Thyroid gland (tissue), 4 donors: ENCODE measurements at regions not wholly inside any gene's neighbourhood (a gene's known extent, or its start where the extent isn't known, plus 50 kb on each side); places are given as distances from the start of the nearest gene placed in this dataset.
"Not testable (repeated sequence)": the region's sequence is repeated elsewhere in the genome, so short reads cannot be mapped to it uniquely, and the experiment has no call there.

Experiments
- DNase-seq, 2 donors: peaks; one replicate each; pipeline ENCODE4 v3.0.0-alpha.2; 2019
- H3K27ac ChIP-seq, 3 donors: fragments of 200-600 bp; sonication (generic); 1 replicate in 2 of 3; 2 replicates in 1 of 3; pipeline ENCODE4 v1.5.1; 2016 to 2019; ENCODE audit warnings: mild to moderate bottlenecking in 1 of 3, moderate library complexity in 1 of 3
- H3K27me3 ChIP-seq: fragments of 200-600 bp; sonication (generic); one replicate; pipeline ENCODE4 v1.5.1; 2019
- H3K36me3 ChIP-seq, 2 donors: fragments of 200-600 bp; sonication (generic); one replicate each; pipeline ENCODE4 v1.5.1; 2016 to 2019
- H3K4me1 ChIP-seq, 2 donors: fragments of 200-600 bp; sonication (generic); one replicate each; pipeline ENCODE4 v1.5.1; 2017 to 2019
- H3K4me3 ChIP-seq, 3 donors: fragments of 200-600 bp; sonication (generic); replicated peaks in 1 of 3; 1 replicate in 2 of 3; 2 replicates in 1 of 3; pipeline ENCODE4 v1.5.1; 2016; ENCODE audit warnings: mild to moderate bottlenecking in 1 of 3
- H3K9me3 ChIP-seq: fragments of 200-600 bp; sonication (generic); one replicate; pipeline ENCODE4 v1.5.1; 2017
- CTCF ChIP-seq, 6 experiments: fragments of 200-600 bp in 3 of 6; fragments of 450-650 bp in 3 of 6; sonication (generic) in 3 of 6; IDR thresholded peaks; one replicate each; pipeline ENCODE4 v1.5.1; 2016 to 2019; ENCODE audit warnings: antibody characterized with exemption in 6 of 6, mild to moderate bottlenecking in 2 of 6, inconsistent platforms in 1 of 6, moderate library complexity in 1 of 6
- POLR2A ChIP-seq, 2 donors: fragments of 450-650 bp; IDR thresholded peaks; one replicate each; pipeline ENCODE4 v1.6.1; 2017; ENCODE audit warnings: antibody characterized with exemption in 2 of 2, mild to moderate bottlenecking in 2 of 2, moderate library complexity in 1 of 2
- WGBS, 2 donors: methylation state at CpG; one replicate each; pipeline ENCODE4 v1.1.5; 2017; 5-methylcytosine and 5-hydroxymethylcytosine counted together
- intact Hi-C: fragments of 100-400 bp; cut with DNase I; formaldehyde crosslinking; loops from one replicate; pipeline ENCODE4 v1.15.1; 2023

- 88 to 89% methylated on average over 6 of the region's 6 CpGs for WGBS, 2 donors
- TF ChIP-seq POLR2A (IDR thresholded peaks at IDR 0.05) (no peak), CTCF (IDR thresholded peaks at IDR 0.05) (no peak)
- no peak for DNase-seq
- H3K36me3 ChIP-seq, result no peaks in the 10 kb centered on the region
- no peak overlapping the region for H3K27ac ChIP-seq
- intact Hi-C loops, result no loop called here
- H3K4me1 ChIP-seq, result no peaks in the 10 kb centered on the region
- H3K9me3 ChIP-seq, result no peaks in the 10 kb centered on the region
- H3K27me3 ChIP-seq, result no peaks in the 10 kb centered on the region
- H3K4me3 ChIP-seq, result no peak overlapping the region
Observed at GRCh38 chr6:141526985-141527384, 605.7 kb upstream of the GJE1 start.

DNA sequence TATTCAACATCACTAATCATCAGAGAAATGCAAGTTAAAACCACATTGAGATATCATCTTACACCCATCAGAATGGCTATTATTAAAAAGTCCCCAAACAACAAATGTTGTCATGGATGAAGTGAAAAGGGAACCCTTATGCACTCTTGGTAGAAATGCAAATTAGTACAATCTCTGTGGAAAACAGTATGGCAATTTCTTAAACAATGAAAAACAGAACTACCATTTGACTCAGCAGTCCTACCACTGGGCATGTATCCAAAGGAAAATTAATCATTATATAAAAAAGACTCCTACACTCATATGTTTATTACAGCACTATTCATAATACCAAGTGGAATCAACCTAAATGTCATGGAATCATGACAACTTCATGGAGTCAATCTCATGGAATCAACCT lies 611.3 kb upstream of the GJE1 start:
- DNase-seq, result no peak
- Histone ChIP-seq H3K27me3 (no peaks in the 10 kb centered on the region), H3K9me3 (no peaks in the 10 kb centered on the region), H3K27ac (no peak overlapping the region), H3K4me3 (no peak overlapping the region), H3K4me1 (no peaks in the 10 kb centered on the region), H3K36me3 (no peaks in the 10 kb centered on the region)
- intact Hi-C loops, result no loop called here
- TF ChIP-seq POLR2A (IDR thresholded peaks at IDR 0.05), result no peak
- TF ChIP-seq CTCF (IDR thresholded peaks at IDR 0.05), result no peak

DNA sequence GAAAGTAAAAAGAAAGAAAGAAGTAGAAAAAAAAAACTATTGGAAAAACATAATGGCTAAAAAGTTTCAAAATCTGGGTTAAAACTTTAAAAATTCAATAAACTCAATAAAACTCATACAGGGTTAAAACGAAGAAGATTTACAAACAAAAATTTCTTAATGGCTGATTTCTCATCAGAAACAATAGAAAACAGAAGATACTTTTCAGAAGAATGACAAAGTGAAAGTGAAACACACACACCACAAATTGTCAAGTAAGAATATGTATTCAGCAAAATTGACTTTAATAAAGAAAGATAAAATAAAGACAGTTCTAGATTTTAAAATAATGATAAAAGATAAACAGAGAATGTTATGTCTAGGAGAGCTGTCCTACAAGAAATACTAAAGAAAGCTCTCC lies 618.9 kb upstream of the GJE1 start:
- no peak overlapping the region for H3K27ac ChIP-seq
- TF ChIP-seq CTCF (IDR thresholded peaks at IDR 0.05) (no peak), POLR2A (IDR thresholded peaks at IDR 0.05) (no peak)

DNA sequence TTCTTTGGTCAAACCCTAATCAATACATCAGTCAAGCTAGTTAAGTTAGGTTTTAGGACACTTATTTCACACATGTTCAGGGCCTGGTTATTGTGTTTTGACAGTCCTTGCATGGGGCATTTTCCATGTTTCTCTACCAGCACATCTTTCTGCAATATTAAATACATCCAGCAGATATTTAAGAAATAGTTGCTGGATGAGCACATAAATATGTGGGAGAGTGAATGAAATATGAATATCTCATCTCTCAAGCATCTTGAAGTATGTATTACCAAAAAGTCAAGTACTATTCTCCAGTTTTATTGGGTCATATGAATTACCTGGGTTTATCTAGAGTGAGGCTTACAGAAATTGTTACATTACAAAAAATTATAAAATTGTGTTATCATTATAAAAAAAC lies 621.9 kb upstream of the GJE1 start:
- no peak for DNase-seq
- intact Hi-C loops, result no loop called here
- Histone ChIP-seq H3K4me3 (no peak overlapping the region), H3K27ac (no peak overlapping the region), H3K9me3 (no peaks in the 10 kb centered on the region), H3K36me3 (no peaks in the 10 kb centered on the region), H3K4me1 (no peaks in the 10 kb centered on the region), H3K27me3 (no peaks in the 10 kb centered on the region)
- no peak for TF ChIP-seq CTCF (IDR thresholded peaks at IDR 0.05)
- no peak for TF ChIP-seq POLR2A (IDR thresholded peaks at IDR 0.05)

More for the DNA sequence above, 618.9 kb upstream of the GJE1 start:
- Histone ChIP-seq H3K36me3 (no peaks in the 10 kb centered on the region), H3K9me3 (no peaks in the 10 kb centered on the region), H3K4me1 (no peaks in the 10 kb centered on the region), H3K4me3 (no peak overlapping the region), H3K27me3 (no peaks in the 10 kb centered on the region)
- WGBS, 2 donors, result 62 to 74% methylated on average over 1 of the region's 1 CpG
- intact Hi-C loops, result no loop called here
- DNase-seq, result no peak

GRCh38 chr6:141506062-141506461 lies 626.7 kb upstream of the GJE1 start:
- H3K27me3 ChIP-seq, DNase-seq, H3K4me3 ChIP-seq, H3K27ac ChIP-seq, intact Hi-C loops, H3K36me3 ChIP-seq, H3K4me1 ChIP-seq, H3K9me3 ChIP-seq: not testable (repeated sequence)
- WGBS, 2 donors, result 90 to 98% methylated on average over 1 of the region's 1 CpG

DNA sequence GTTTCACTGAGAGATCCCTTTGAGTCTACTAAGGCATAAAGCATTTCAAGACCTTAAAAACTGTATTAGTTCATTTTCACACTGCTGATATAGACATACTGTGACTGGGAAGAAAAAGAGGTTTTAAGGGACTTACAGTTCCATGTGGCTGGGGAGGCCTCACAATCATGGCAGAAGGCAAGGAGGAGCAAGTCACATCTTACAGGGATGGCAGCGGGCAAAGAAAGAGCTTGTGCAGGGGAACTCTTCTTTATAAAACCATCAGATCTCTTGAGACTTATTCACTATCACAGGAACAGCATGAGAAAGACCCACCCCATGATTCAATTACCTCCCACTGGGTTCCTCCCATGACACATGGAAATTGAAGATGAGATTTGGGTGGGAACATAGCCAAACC lies 628.4 kb upstream of the GJE1 start:
- H3K4me3 ChIP-seq, H3K36me3 ChIP-seq, intact Hi-C loops, H3K9me3 ChIP-seq, H3K27me3 ChIP-seq, H3K27ac ChIP-seq, DNase-seq, H3K4me1 ChIP-seq: not testable (repeated sequence)
- 100% methylated on average over 1 of the region's 1 CpG for WGBS, 2 donors
